WTC11 (cell line): ENCODE measurements at regions not wholly inside any gene's neighbourhood (a gene's known extent, or its start where the extent isn't known, plus 50 kb on each side); places are given as distances from the start of the nearest gene placed in this dataset.

Experiments used
- ATF3 ChIP-seq: sonication (generic); formaldehyde crosslinking; conservative IDR thresholded peaks from 2 replicates; pipeline ENCODE4 v1.8.1; 2022; ENCODE audit warnings: mild to moderate bottlenecking, missing genetic modification reagents
- FOXJ3 ChIP-seq: sonication (generic); formaldehyde crosslinking; IDR thresholded peaks from 2 replicates; pipeline ENCODE4 v1.9.0; 2021; ENCODE audit warnings: missing genetic modification reagents, mild to moderate bottlenecking, borderline replicate concordance
- NR2C2 ChIP-seq: sonication (generic); formaldehyde crosslinking; IDR thresholded peaks from 2 replicates; pipeline ENCODE4 v1.8.0; 2022; ENCODE audit warnings: mild to moderate bottlenecking, missing genetic modification reagents

- no peak for TF ChIP-seq FOXJ3 (CRISPR knock-in tag)
- TF ChIP-seq NR2C2, result no peak
- no peak for TF ChIP-seq ATF3 (CRISPR knock-in tag)
These were observed 146.3 kb downstream of the SNX18 start for GRCh38 chr5:54663866-54664265.
